WTC11 (cell line): ENCODE measurements at regions not wholly inside any gene's neighbourhood (a gene's known extent, or its start where the extent isn't known, plus 50 kb on each side); places are given as distances from the start of the nearest gene placed in this dataset.

ENCODE experiments used
- ATAC-seq: fragments of 200-7000 bp; cut with Tn5 transposase; 2 replicates; pipeline ENCODE4 v1.10.0; 2021; ENCODE audit warnings: mild to moderate bottlenecking, moderate library complexity
- CTCF ChIA-PET: fragments of 300-600 bp; sonication (Branson Sonifier 250); formaldehyde crosslinking; loops from one replicate; lab custom pipeline; 2021; ENCODE audit warnings: antibody characterized with exemption; lab: Charles Lee
- POLR2A ChIA-PET: fragments of 350-600 bp; sonication (Branson Sonifier 250); formaldehyde crosslinking; loops from one replicate; lab custom pipeline; 2021; ENCODE audit warnings: antibody characterized with exemption; lab: Charles Lee
- DNase-seq: peaks from one replicate; pipeline ENCODE4 v3.0.0; 2021; ENCODE audit warnings: low spot score
- H3K27ac Mint-ChIP-seq: 2 replicates; pipeline ENCODE4 v1.8.0; 2021; ENCODE audit warnings: mixed read lengths
- H3K27me3 Mint-ChIP-seq: 2 replicates; pipeline ENCODE4 v1.8.0; 2021; ENCODE audit warnings: low read depth, mild to moderate bottlenecking, moderate library complexity, mixed read lengths
- H3K36me3 Mint-ChIP-seq: 2 replicates; pipeline ENCODE4 v1.8.0; 2021; ENCODE audit warnings: mixed read lengths
- H3K4me1 Mint-ChIP-seq: 2 replicates; pipeline ENCODE4 v1.8.0; 2022; ENCODE audit warnings: mixed read lengths
- H3K4me3 Mint-ChIP-seq: 2 replicates; pipeline ENCODE4 v1.8.0; 2021; ENCODE audit warnings: mild to moderate bottlenecking, moderate library complexity, mixed read lengths
- H3K9me3 Mint-ChIP-seq: 2 replicates; pipeline ENCODE4 v1.8.0; 2021; ENCODE audit warnings: mixed read lengths
- ATF1 ChIP-seq: sonication (generic); formaldehyde crosslinking; IDR thresholded peaks from 2 replicates; pipeline ENCODE4 v1.8.1; 2023; ENCODE audit warnings: mild to moderate bottlenecking, moderate library complexity, missing genetic modification reagents
- GRHL2 ChIP-seq: fragments of 250-450 bp; sonication (Bioruptor Pico); IDR thresholded peaks from 2 replicates; pipeline ENCODE4 v1.8.0; 2022; ENCODE audit warnings: mild to moderate bottlenecking, moderate library complexity; ENCODE audit not compliant: insufficient replicate concordance, severe bottlenecking
- GTF2I ChIP-seq: fragments of 250-450 bp; sonication (Bioruptor Pico); conservative IDR thresholded peaks from 2 replicates; pipeline ENCODE4 v1.4.0; 2021; ENCODE audit warnings: mild to moderate bottlenecking
- JAZF1 ChIP-seq: fragments of 250-450 bp; sonication (Bioruptor Pico); IDR thresholded peaks from 2 replicates; pipeline ENCODE4 v1.9.0; 2021; ENCODE audit warnings: moderate library complexity, mild to moderate bottlenecking, inconsistent platforms
- NFATC4 ChIP-seq: fragments of 250-450 bp; sonication (Bioruptor Pico); IDR thresholded peaks from 2 replicates; pipeline ENCODE4 v1.9.0; 2021; ENCODE audit warnings: mild to moderate bottlenecking
- NR3C1 ChIP-seq: sonication (generic); formaldehyde crosslinking; conservative IDR thresholded peaks from 2 replicates; pipeline ENCODE4 v1.8.1; 2023; ENCODE audit warnings: low read depth, mild to moderate bottlenecking, missing genetic modification reagents
- PRRX2 ChIP-seq: fragments of 250-450 bp; sonication (Bioruptor Pico); IDR thresholded peaks from 2 replicates; pipeline ENCODE4 v1.8.0; 2021; ENCODE audit warnings: mild to moderate bottlenecking
- ZNF423 ChIP-seq: fragments of 250-450 bp; sonication (Bioruptor Pico); IDR thresholded peaks from 2 replicates; pipeline ENCODE4 v2.1.2; 2022; ENCODE audit warnings: mild to moderate bottlenecking, moderate library complexity
- TF ChIP-seq, protein P1 (sequence below): sonication (generic); formaldehyde crosslinking; IDR thresholded peaks from 2 replicates; pipeline ENCODE4 v1.8.1; 2023; ENCODE audit warnings: mild to moderate bottlenecking, missing genetic modification reagents, borderline replicate concordance
- TF ChIP-seq, protein P2 (sequence below): sonication (generic); formaldehyde crosslinking; IDR thresholded peaks from 2 replicates; pipeline ENCODE4 v1.8.0; 2022; ENCODE audit warnings: mild to moderate bottlenecking, missing genetic modification reagents
- TF ChIP-seq, protein P3 (sequence below): fragments of 200-600 bp; IDR thresholded peaks from 2 replicates; pipeline ENCODE4 v1.8.0; 2022; ENCODE audit warnings: antibody characterized with exemption
- TF ChIP-seq, protein P4 (sequence below): sonication (generic); formaldehyde crosslinking; IDR thresholded peaks from 2 replicates; pipeline ENCODE4 v1.8.0; 2022; ENCODE audit warnings: mild to moderate bottlenecking, missing genetic modification reagents
- TF ChIP-seq, protein P5 (sequence below): fragments of 250-450 bp; sonication (Bioruptor Pico); conservative IDR thresholded peaks from 2 replicates; pipeline ENCODE4 v1.9.0; 2021; ENCODE audit warnings: mild to moderate bottlenecking
- TF ChIP-seq, protein P6 (sequence below): sonication (generic); formaldehyde crosslinking; conservative IDR thresholded peaks from 2 replicates; pipeline ENCODE4 v1.8.1; 2023; ENCODE audit warnings: mild to moderate bottlenecking, low read depth, missing genetic modification reagents, moderate library complexity
- TF ChIP-seq, protein P7 (sequence below): fragments of 250-450 bp; sonication (Bioruptor Pico); IDR thresholded peaks from 2 replicates; pipeline ENCODE4 v1.8.0; 2021; ENCODE audit warnings: mild to moderate bottlenecking
- TF ChIP-seq, protein P8 (sequence below): sonication (generic); formaldehyde crosslinking; IDR thresholded peaks from 2 replicates; pipeline ENCODE4 v1.8.1; 2023; ENCODE audit warnings: mild to moderate bottlenecking, missing genetic modification reagents

DNA sequence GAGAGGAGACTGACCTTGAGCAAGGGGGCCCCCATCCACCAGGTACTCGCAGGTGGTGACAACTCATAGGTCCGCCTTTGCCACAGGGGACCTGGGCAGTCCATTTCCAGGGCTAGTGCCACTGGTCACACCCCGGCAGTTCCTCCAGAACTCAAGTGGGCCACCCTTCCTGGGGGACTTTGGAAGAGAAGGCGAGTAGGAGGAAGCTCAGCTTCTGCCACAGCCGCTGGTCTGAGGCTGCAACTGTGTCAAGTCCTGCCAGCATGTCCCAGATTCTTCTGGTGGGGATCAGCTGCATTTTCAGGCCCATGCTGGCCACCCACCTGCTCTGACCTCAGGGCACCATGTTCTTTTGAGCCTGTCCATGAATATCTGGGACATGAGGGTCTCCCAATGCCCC is 423.9 kb upstream of the MYT1L start (continued):
- TF ChIP-seq, protein P1, sequence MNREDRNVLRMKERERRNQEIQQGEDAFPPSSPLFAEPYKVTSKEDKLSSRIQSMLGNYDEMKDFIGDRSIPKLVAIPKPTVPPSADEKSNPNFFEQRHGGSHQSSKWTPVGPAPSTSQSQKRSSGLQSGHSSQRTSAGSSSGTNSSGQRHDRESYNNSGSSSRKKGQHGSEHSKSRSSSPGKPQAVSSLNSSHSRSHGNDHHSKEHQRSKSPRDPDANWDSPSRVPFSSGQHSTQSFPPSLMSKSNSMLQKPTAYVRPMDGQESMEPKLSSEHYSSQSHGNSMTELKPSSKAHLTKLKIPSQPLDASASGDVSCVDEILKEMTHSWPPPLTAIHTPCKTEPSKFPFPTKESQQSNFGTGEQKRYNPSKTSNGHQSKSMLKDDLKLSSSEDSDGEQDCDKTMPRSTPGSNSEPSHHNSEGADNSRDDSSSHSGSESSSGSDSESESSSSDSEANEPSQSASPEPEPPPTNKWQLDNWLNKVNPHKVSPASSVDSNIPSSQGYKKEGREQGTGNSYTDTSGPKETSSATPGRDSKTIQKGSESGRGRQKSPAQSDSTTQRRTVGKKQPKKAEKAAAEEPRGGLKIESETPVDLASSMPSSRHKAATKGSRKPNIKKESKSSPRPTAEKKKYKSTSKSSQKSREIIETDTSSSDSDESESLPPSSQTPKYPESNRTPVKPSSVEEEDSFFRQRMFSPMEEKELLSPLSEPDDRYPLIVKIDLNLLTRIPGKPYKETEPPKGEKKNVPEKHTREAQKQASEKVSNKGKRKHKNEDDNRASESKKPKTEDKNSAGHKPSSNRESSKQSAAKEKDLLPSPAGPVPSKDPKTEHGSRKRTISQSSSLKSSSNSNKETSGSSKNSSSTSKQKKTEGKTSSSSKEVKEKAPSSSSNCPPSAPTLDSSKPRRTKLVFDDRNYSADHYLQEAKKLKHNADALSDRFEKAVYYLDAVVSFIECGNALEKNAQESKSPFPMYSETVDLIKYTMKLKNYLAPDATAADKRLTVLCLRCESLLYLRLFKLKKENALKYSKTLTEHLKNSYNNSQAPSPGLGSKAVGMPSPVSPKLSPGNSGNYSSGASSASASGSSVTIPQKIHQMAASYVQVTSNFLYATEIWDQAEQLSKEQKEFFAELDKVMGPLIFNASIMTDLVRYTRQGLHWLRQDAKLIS, result no peak

DNA sequence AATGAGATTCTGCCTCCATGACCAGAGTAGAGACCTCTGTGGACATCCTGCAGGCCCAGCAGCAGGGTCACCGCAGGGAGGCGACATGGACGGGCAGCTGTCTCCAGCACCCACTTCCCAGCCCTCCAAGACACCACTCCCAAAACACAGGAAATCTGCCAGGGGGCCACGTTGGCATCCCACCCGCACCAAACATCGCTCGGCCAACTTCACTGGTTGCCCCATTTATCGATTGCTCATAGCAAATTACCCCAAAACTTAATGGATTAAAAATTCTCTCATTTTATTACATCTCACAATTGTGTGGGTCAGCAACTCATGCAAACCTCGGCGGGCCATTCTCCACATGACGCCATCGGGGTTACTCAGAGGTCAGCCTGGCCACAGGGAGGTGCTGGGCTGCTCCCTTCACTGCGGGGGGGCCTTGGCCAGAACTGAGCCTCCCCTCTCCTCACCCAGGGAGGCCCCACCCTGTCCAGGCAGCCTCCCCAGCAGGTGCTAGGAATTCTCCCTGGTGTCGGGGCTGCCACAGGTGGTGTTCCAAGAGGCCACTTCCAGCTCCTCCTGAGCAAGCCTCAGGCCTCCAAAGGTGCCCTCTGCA is 420.7 kb upstream of the MYT1L start:
- CTCF ChIA-PET, result no interaction called here
- TF ChIP-seq GTF2I (CRISPR knock-in tag), result no peak
- TF ChIP-seq PRRX2 (CRISPR knock-in tag), result no peak
- TF ChIP-seq ZNF423 (CRISPR knock-in tag), result no peak
- TF ChIP-seq, protein P2, sequence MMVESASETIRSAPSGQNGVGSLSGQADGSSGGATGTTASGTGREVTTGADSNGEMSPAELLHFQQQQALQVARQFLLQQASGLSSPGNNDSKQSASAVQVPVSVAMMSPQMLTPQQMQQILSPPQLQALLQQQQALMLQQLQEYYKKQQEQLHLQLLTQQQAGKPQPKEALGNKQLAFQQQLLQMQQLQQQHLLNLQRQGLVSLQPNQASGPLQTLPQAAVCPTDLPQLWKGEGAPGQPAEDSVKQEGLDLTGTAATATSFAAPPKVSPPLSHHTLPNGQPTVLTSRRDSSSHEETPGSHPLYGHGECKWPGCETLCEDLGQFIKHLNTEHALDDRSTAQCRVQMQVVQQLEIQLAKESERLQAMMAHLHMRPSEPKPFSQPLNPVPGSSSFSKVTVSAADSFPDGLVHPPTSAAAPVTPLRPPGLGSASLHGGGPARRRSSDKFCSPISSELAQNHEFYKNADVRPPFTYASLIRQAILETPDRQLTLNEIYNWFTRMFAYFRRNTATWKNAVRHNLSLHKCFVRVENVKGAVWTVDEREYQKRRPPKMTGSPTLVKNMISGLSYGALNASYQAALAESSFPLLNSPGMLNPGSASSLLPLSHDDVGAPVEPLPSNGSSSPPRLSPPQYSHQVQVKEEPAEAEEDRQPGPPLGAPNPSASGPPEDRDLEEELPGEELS (CRISPR knock-in tag), result no peak
- TF ChIP-seq GRHL2 (CRISPR knock-in tag), result no peak
- TF ChIP-seq, protein P3, sequence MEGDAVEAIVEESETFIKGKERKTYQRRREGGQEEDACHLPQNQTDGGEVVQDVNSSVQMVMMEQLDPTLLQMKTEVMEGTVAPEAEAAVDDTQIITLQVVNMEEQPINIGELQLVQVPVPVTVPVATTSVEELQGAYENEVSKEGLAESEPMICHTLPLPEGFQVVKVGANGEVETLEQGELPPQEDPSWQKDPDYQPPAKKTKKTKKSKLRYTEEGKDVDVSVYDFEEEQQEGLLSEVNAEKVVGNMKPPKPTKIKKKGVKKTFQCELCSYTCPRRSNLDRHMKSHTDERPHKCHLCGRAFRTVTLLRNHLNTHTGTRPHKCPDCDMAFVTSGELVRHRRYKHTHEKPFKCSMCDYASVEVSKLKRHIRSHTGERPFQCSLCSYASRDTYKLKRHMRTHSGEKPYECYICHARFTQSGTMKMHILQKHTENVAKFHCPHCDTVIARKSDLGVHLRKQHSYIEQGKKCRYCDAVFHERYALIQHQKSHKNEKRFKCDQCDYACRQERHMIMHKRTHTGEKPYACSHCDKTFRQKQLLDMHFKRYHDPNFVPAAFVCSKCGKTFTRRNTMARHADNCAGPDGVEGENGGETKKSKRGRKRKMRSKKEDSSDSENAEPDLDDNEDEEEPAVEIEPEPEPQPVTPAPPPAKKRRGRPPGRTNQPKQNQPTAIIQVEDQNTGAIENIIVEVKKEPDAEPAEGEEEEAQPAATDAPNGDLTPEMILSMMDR, result no peak
- no peak for TF ChIP-seq NFATC4 (CRISPR knock-in tag)
- TF ChIP-seq, protein P4, sequence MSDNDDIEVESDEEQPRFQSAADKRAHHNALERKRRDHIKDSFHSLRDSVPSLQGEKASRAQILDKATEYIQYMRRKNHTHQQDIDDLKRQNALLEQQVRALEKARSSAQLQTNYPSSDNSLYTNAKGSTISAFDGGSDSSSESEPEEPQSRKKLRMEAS, result no peak
- no peak for TF ChIP-seq ATF1 (CRISPR knock-in tag)
- TF ChIP-seq JAZF1, result no peak
- TF ChIP-seq, protein P5, sequence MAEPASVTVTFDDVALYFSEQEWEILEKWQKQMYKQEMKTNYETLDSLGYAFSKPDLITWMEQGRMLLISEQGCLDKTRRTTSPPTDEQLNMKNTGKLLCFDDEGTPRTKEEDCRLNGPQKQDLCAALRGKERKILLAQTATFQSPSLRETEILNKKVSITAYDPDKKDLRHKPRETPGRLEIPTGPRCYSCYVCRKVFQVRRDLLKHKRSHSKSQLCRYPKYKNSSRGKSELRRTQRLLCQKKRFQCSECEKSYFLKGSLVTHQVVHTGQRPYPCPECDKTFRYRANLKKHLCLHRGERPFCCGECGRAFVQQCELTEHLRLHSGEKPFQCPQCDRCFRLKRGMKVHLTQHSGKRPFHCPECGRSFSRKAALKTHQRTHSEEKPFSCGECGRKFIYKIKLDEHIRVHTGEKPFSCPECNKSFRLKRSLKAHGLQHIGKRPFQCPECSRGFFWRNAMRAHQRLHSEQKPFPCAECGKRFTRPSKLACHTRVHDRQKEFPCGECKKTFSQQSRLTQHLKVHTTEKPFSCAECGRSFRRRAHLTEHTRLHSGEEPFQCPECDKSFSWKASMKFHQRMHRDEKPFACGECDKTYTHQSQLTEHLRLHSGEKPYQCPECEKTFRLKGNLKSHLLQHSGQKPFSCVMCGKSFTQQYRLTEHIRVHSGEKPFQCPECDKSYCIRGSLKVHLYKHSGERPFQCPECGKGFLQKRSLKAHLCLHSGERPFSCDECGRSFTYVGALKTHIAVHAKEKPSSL (CRISPR knock-in tag), result no peak
- TF ChIP-seq, protein P6, sequence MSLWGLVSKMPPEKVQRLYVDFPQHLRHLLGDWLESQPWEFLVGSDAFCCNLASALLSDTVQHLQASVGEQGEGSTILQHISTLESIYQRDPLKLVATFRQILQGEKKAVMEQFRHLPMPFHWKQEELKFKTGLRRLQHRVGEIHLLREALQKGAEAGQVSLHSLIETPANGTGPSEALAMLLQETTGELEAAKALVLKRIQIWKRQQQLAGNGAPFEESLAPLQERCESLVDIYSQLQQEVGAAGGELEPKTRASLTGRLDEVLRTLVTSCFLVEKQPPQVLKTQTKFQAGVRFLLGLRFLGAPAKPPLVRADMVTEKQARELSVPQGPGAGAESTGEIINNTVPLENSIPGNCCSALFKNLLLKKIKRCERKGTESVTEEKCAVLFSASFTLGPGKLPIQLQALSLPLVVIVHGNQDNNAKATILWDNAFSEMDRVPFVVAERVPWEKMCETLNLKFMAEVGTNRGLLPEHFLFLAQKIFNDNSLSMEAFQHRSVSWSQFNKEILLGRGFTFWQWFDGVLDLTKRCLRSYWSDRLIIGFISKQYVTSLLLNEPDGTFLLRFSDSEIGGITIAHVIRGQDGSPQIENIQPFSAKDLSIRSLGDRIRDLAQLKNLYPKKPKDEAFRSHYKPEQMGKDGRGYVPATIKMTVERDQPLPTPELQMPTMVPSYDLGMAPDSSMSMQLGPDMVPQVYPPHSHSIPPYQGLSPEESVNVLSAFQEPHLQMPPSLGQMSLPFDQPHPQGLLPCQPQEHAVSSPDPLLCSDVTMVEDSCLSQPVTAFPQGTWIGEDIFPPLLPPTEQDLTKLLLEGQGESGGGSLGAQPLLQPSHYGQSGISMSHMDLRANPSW (CRISPR knock-in tag), result no peak
- no peak for TF ChIP-seq NR3C1
- TF ChIP-seq, protein P7, sequence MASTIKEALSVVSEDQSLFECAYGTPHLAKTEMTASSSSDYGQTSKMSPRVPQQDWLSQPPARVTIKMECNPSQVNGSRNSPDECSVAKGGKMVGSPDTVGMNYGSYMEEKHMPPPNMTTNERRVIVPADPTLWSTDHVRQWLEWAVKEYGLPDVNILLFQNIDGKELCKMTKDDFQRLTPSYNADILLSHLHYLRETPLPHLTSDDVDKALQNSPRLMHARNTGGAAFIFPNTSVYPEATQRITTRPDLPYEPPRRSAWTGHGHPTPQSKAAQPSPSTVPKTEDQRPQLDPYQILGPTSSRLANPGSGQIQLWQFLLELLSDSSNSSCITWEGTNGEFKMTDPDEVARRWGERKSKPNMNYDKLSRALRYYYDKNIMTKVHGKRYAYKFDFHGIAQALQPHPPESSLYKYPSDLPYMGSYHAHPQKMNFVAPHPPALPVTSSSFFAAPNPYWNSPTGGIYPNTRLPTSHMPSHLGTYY (CRISPR knock-in tag), result no peak
- TF ChIP-seq, protein P8, sequence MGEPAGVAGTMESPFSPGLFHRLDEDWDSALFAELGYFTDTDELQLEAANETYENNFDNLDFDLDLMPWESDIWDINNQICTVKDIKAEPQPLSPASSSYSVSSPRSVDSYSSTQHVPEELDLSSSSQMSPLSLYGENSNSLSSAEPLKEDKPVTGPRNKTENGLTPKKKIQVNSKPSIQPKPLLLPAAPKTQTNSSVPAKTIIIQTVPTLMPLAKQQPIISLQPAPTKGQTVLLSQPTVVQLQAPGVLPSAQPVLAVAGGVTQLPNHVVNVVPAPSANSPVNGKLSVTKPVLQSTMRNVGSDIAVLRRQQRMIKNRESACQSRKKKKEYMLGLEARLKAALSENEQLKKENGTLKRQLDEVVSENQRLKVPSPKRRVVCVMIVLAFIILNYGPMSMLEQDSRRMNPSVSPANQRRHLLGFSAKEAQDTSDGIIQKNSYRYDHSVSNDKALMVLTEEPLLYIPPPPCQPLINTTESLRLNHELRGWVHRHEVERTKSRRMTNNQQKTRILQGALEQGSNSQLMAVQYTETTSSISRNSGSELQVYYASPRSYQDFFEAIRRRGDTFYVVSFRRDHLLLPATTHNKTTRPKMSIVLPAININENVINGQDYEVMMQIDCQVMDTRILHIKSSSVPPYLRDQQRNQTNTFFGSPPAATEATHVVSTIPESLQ (CRISPR knock-in tag), result no peak
- TF ChIP-seq, all 79 proteins: peak for 0
- Mint-ChIP-seq H3K36me3 (peaks cover 17% of the 10 kb centered on the region), H3K4me3 (no peak overlapping the region), H3K27me3 (no peaks in the 10 kb centered on the region), H3K4me1 (no peaks in the 10 kb centered on the region), H3K27ac (no peak overlapping the region), H3K9me3 (peaks cover 33% of the 10 kb centered on the region)
- POLR2A ChIA-PET, result no interaction called here
- DNase-seq (no peak), ATAC-seq (no peak)
